IPS-15b (cell line): ENCODE measurements at regions not wholly inside any gene's neighbourhood (a gene's known extent, or its start where the extent isn't known, plus 50 kb on each side); places are given as distances from the start of the nearest gene placed in this dataset.
"Not testable (repeated sequence)": the region's sequence is repeated elsewhere in the genome, so short reads cannot be mapped to it uniquely, and the experiment has no call there.

Experiments used
- H3K27me3 ChIP-seq: one replicate; pipeline ENCODE4 v1.6.1; 2013; ENCODE audit warnings: low read length; ENCODE audit not compliant: control insufficient read depth, insufficient read depth
- H3K36me3 ChIP-seq: one replicate; pipeline ENCODE4 v1.6.1; 2013; ENCODE audit warnings: low read length; ENCODE audit not compliant: control insufficient read depth, insufficient read depth
- H3K4me1 ChIP-seq: one replicate; pipeline ENCODE4 v1.6.1; 2013; ENCODE audit warnings: mild to moderate bottlenecking, low read length; ENCODE audit not compliant: control insufficient read depth, insufficient read depth
- H3K4me3 ChIP-seq: one replicate; pipeline ENCODE4 v1.5.1; 2013; ENCODE audit warnings: low read depth, low read length
- H3K9ac ChIP-seq: one replicate; pipeline ENCODE4 v1.6.1; 2013; ENCODE audit warnings: low read depth, mild to moderate bottlenecking, low read length
- H3K9me3 ChIP-seq: one replicate; pipeline ENCODE4 v1.6.1; 2013; ENCODE audit warnings: mild to moderate bottlenecking, low read length; ENCODE audit not compliant: control insufficient read depth, insufficient read depth

- Histone ChIP-seq H3K9me3 (no peaks in the 10 kb centered on the region), H3K36me3 (no peaks in the 10 kb centered on the region), H3K27me3 (no peaks in the 10 kb centered on the region), H3K9ac (no peak overlapping the region), H3K4me3 (no peak overlapping the region), H3K4me1 (no peaks in the 10 kb centered on the region)
These were observed 444.9 kb upstream of the MAP2 start for GRCh38 chr2:208978946-208979345.

GRCh38 chr2:208980321-208980720, 443.5 kb upstream of the MAP2 start:
- Histone ChIP-seq H3K9ac (no peak overlapping the region), H3K9me3 (no peaks in the 10 kb centered on the region), H3K4me3 (no peak overlapping the region), H3K4me1 (no peaks in the 10 kb centered on the region), H3K27me3 (no peaks in the 10 kb centered on the region), H3K36me3 (no peaks in the 10 kb centered on the region)

- no peaks in the 10 kb centered on the region for H3K27me3 ChIP-seq
- no peak overlapping the region for H3K4me3 ChIP-seq
- H3K9ac ChIP-seq = no peak overlapping the region
- H3K4me1 ChIP-seq = no peaks in the 10 kb centered on the region
- H3K36me3 ChIP-seq = no peaks in the 10 kb centered on the region
- no peaks in the 10 kb centered on the region for H3K9me3 ChIP-seq
These were observed 441.0 kb upstream of the MAP2 start for GRCh38 chr2:208982831-208983230.

GRCh38 chr2:208983486-208983885, 440.4 kb upstream of the MAP2 start:
- Histone ChIP-seq H3K9ac (no peak overlapping the region), H3K4me1 (no peaks in the 10 kb centered on the region), H3K9me3 (no peaks in the 10 kb centered on the region), H3K4me3 (no peak overlapping the region), H3K36me3 (no peaks in the 10 kb centered on the region), H3K27me3 (no peaks in the 10 kb centered on the region)

- Histone ChIP-seq H3K4me3 (no peak overlapping the region), H3K4me1 (no peaks in the 10 kb centered on the region), H3K36me3 (no peaks in the 10 kb centered on the region), H3K9me3 (no peaks in the 10 kb centered on the region), H3K9ac (no peak overlapping the region), H3K27me3 (no peaks in the 10 kb centered on the region)
These were observed 439.3 kb upstream of the MAP2 start for GRCh38 chr2:208984376-208985090.

GRCh38 chr2:208985644-208986043, 438.2 kb upstream of the MAP2 start:
- no peaks in the 10 kb centered on the region for H3K27me3 ChIP-seq
- H3K9me3 ChIP-seq = no peaks in the 10 kb centered on the region
- no peaks in the 10 kb centered on the region for H3K4me1 ChIP-seq
- H3K9ac ChIP-seq = no peak overlapping the region
- no peaks in the 10 kb centered on the region for H3K36me3 ChIP-seq
- no peak overlapping the region for H3K4me3 ChIP-seq

- no peaks in the 10 kb centered on the region for H3K27me3 ChIP-seq
- H3K9ac ChIP-seq = no peak overlapping the region
- H3K4me1 ChIP-seq = no peaks in the 10 kb centered on the region
- H3K36me3 ChIP-seq = no peaks in the 10 kb centered on the region
- H3K9me3 ChIP-seq = no peaks in the 10 kb centered on the region
- H3K4me3 ChIP-seq = no peak overlapping the region
These were observed 433.1 kb upstream of the MAP2 start for GRCh38 chr2:208990716-208991115.

GRCh38 chr2:208999911-209000310, 423.9 kb upstream of the MAP2 start:
- H3K4me3 ChIP-seq = no peak overlapping the region
- H3K4me1 ChIP-seq = no peaks in the 10 kb centered on the region
- no peak overlapping the region for H3K9ac ChIP-seq
- H3K27me3 ChIP-seq = no peaks in the 10 kb centered on the region
- peaks cover 4% of the 10 kb centered on the region for H3K9me3 ChIP-seq
- H3K36me3 ChIP-seq = no peaks in the 10 kb centered on the region

GRCh38 chr2:209002054-209002453, 421.8 kb upstream of the MAP2 start:
- Histone ChIP-seq H3K9me3 (peaks cover 14% of the 10 kb centered on the region), H3K27me3 (no peaks in the 10 kb centered on the region), H3K36me3 (no peaks in the 10 kb centered on the region), H3K4me3 (no peak overlapping the region), H3K4me1 (no peaks in the 10 kb centered on the region), H3K9ac (no peak overlapping the region)

- H3K36me3 ChIP-seq = no peaks in the 10 kb centered on the region
- H3K9me3 ChIP-seq = peaks cover 12% of the 10 kb centered on the region
- no peak overlapping the region for H3K4me3 ChIP-seq
- peaks cover 12% of the 10 kb centered on the region for H3K4me1 ChIP-seq
- H3K9ac ChIP-seq = no peak overlapping the region
- H3K27me3 ChIP-seq = no peaks in the 10 kb centered on the region
These were observed 418.5 kb upstream of the MAP2 start for GRCh38 chr2:209005371-209005770.

- Histone ChIP-seq H3K27me3 (no peaks in the 10 kb centered on the region), H3K36me3 (no peaks in the 10 kb centered on the region), H3K9me3 (peaks cover 12% of the 10 kb centered on the region), H3K4me1 (peaks cover 18% of the 10 kb centered on the region), H3K4me3 (no peak overlapping the region), H3K9ac (no peak overlapping the region)
These were observed 415.1 kb upstream of the MAP2 start for GRCh38 chr2:209008636-209009287.

GRCh38 chr2:209018633-209019032, 405.2 kb upstream of the MAP2 start:
- not testable (repeated sequence) for H3K36me3 ChIP-seq, H3K4me3 ChIP-seq, H3K4me1 ChIP-seq, H3K9me3 ChIP-seq, H3K27me3 ChIP-seq, H3K9ac ChIP-seq
